HG03457 (cell line): ENCODE measurements at regions not wholly inside any gene's neighbourhood (a gene's known extent, or its start where the extent isn't known, plus 50 kb on each side); places are given as distances from the start of the nearest gene placed in this dataset.

Experiments used
- ATAC-seq: cut with Tn5 transposase; IDR thresholded peaks from one replicate; pipeline ENCODE4 v1.9.1; 2021; ENCODE audit warnings: moderate number of reproducible peaks; ENCODE audit not compliant: unreplicated experiment

GRCh38 chr2:128380061-128380889, 61.6 kb upstream of the HS6ST1 start:
- ATAC-seq, result no peak

DNA sequence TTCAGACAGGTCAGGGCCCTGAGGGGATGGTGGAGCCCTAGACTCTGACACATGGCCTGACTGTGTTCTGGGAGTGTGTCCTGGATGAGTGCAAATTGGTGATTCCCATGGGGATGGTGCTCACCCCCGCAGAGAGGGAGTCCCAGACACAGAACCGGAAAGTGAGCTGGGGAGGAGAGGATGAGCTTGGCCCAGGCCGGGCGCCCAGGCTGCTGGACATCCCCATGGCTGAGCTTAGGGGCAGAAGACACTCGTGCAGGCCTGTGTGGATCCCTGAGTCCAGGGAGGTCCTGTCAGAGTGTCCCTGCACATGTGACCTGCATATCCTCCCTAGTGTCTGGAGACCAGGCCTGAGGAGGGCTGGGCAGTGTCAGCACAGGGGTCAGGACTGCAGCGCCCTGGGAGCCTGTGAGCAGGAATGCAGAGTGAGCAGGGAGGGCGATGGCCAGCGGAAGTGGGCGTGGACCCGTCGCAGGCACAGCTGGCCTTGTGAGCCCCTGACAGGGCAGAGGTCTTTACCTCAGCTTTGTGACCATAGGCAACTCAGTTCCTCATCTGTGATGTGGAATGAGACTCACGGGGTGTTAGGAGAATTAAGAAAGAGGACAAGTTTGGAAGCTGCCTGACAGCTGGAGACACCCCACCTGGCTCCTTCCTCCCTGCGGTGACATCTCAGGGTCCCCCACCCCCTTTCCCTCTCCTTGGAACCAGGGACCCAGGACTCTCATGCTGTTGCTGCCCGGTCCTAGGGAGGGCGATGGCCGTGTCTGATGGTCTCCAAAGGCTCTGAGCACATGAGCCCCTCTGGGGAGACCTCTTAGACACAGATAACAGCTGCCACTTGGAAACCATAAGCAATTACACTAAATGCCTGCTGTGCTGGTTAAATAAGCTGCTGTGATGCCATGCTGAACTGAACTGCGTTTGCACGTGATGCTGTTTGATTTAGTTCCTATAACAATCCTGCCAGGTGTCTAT, 62.6 kb upstream of the HS6ST1 start:
- ATAC-seq, result no peak

GRCh38 chr2:128384446-128384845, 65.8 kb upstream of the HS6ST1 start:
- ATAC-seq, result no peak

DNA sequence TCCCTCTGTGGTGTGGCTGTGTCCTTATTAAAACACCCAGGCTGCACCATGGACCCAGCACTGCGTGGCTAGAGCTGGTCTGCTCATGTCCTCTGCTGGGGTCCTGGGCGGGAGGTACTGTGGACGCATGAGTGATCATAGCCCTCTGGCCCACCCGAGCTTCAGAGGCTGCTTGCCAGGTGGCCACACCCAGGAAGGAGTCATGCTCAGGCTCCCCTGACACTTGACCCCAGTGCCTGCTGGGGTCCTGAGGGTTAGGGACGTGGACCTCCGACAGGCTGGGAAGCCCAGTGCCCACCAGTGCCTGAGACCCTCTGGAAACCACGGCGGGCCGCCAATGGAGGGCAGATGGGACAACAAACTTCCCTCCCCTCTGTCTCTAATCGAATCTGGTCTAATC, 66.3 kb upstream of the HS6ST1 start:
- no peak for ATAC-seq

DNA sequence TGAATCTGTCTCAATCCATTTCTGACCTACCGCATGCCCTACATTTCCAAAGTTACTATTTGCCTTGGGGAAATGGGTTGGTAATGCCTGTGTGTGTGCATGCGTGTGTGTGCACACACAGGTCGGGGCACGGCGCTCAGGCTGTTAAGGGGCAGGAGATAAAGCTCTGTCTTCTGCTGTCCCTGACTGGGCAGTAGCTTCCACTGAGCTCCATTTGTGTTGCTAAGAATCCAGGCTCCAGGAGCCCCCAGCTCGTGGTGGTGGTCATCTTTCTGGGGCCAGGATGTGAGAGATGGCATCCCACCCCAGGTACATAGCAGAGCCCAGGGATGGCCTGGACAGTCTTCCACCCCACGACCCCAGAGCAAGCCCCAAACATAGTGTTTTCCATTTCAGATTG, 66.7 kb upstream of the HS6ST1 start:
- ATAC-seq, result no peak

DNA sequence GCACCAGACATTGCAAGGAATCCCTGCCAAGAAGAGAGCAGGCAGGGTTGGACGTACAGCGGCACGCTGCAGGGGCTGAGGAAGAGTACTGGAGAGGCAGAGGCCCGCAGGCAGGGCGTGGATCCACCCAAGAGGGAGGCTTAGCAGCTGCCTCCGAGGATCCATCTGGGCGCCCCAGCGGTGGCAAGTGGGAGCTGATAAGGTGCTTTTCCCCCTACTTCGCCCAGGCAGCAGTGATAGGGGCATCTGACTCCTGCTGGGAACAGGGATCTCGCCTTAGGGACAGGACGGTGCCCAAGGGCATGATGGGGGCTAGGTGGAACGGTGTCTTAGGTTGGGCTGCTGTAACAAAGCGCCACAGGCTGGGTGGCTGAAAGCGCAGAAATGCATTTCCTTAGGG, 67.4 kb upstream of the HS6ST1 start:
- ATAC-seq, result no peak

DNA sequence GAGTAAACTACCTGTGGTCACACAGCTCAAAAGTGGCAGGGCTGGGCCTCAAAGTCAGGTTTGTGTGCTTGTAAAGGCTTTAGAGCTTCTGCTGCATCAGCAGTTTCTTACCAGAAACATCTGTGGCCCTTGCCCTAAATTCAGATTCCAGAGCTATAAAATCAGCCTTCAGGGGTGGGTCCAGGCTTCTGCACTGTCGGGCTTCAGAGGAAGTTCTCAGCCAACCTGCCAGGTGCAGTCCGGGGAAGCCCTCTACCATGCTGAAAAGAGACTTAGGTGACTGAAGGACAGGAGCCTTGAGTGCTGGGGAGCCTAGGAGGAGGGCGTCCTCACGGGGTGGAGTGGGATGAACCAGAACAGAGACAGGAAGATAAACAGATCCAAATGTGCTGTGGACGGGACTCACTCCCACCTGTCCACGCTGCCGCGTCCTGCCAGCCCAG, 69.9 kb upstream of the HS6ST1 start:
- no peak for ATAC-seq

DNA sequence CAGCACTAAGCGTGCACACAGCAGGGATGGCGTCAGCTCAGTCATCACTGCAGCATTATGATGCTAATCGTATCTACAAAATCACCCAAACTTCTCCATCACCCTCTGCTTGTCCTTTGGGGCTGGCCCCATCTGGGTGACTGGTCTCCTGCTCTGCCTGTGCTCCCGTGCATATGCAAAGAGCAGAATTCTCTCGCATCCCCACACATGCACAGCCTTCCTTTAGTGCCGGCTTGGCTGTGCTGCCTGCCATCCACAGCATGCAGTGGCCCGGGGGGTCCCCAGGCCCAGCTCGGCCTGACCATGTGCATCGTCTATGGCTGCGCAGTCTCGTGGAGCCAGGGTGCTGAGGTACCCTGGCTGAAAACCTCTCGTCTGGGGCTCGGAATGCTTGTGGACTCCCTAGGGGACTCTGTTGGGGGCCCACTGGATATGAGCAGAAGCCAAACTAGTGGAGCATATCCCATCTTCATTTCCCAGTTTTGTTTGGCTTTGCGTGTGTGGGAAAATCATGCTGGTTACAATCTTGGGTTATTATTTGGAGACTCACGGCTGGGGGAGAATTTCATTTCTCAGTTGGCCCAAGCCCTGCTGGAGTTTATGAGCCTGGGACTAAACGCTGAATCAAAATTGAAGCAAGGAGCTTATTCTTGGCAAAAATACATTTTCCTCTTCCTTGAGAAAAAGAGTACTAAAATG, 70.9 kb upstream of the HS6ST1 start:
- ATAC-seq, result no peak

- no peak for ATAC-seq
Measured at GRCh38 chr2:128390256-128390990, 71.8 kb upstream of the HS6ST1 start.

DNA sequence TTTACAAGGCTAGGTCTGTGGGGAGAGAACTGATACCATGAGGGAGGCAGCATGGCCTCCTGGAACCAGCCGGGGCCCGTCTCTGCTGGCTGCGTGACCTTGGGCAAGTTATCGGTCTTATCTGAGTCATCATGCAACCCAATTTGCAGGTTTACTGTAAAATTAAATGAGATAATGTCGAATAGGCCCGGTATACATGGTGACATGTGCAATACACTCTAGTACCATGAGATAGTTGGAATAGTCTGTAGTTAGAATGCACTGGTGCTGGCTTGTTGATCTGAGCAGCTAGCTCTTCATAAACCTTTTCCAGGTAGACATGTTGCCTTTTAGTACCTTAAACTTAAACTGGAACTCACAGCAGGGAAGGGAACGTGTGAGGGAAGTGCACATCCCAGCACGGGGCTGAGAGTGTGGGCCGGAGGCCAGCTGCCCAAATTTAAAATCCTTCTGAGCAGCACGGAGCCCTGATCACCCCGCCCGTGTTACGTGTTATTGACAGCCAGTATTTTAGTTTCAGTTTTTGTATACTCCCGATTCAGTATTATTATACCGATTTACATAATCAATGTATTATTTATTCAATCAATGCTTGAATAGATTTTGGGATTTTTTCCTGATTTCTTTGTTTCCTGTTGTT, 72.4 kb upstream of the HS6ST1 start:
- no peak for ATAC-seq

DNA sequence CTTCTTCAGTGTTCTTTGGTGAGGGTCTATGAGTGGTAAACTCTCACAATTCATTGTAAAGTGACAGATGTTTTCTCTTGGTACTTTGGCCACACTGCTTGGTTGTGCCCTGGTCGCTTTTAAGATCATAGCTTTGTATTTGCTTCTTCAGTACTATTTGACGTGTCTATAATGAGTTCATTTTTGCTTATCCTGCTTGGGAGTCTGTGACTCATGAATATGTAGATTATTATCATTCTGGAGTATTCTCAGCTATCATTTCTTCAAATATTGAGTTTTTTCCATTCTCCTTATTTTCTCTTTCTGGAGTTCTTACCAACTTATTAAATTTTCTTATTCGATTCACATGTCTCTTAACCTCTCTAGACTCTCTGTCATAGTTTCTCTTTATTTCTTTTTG, 73.0 kb upstream of the HS6ST1 start:
- ATAC-seq, result no peak

GRCh38 chr2:128392207-128392606, 73.5 kb upstream of the HS6ST1 start:
- ATAC-seq, result no peak

GRCh38 chr2:128394007-128394730, 75.5 kb upstream of the HS6ST1 start:
- no peak for ATAC-seq

GRCh38 chr2:128395196-128395595, 76.5 kb upstream of the HS6ST1 start:
- ATAC-seq, result no peak

- ATAC-seq, result no peak
Measured at GRCh38 chr2:128395640-128396499, 77.2 kb upstream of the HS6ST1 start.

DNA sequence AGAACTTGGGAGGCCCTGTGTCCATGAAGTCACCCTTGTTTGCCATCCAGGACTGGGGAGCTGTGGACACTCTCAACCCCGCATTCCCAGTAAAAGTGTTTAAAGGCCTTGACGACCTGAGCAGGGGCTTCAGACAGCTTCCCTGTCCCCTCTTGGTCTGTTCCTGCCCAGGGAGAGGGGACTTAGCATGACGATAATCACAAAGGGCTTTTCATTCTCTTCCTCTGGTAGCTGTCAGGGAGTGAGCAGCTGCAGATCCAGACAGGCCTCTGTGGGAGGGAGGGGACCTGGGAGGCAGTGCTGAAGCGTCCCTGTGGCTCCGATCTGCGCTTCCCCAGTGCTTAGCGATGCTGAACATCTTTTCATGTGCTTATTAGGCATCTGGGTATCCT, 77.8 kb upstream of the HS6ST1 start:
- ATAC-seq, result no peak

- no peak for ATAC-seq
Measured at GRCh38 chr2:128396946-128397345, 78.3 kb upstream of the HS6ST1 start.

DNA sequence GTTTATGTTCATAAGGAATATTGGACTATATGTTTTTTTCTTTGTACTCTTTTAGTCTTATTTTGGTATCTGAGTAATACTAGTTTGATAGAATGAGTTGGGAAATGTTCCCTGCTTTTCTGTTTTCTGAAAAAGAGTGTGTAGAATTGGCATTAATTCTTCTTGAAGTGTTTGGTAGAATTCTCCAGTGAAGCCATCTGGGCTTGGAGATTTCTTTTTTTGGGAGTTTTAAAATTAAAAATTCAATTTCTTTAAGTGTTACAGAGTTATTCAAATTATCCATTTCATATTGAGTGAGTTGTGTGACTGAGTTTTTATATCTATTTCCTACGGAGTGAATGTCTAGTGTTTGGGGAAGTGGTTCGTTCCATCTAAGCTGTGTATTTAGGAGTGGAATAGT, 80.6 kb upstream of the HS6ST1 start:
- ATAC-seq, result no peak
